Forelimb muscle (tissue), 1 donor: ENCODE measurements at regions not wholly inside any gene's neighbourhood (a gene's known extent, or its start where the extent isn't known, plus 50 kb on each side); places are given as distances from the start of the nearest gene placed in this dataset.
"Not testable (repeated sequence)": the region's sequence is repeated elsewhere in the genome, so short reads cannot be mapped to it uniquely, and the experiment has no call there.

Experiments used
- DNase-seq: peaks from one replicate; pipeline ENCODE4 v3.0.0-alpha.2; 2013; ENCODE audit warnings: low read depth

DNA sequence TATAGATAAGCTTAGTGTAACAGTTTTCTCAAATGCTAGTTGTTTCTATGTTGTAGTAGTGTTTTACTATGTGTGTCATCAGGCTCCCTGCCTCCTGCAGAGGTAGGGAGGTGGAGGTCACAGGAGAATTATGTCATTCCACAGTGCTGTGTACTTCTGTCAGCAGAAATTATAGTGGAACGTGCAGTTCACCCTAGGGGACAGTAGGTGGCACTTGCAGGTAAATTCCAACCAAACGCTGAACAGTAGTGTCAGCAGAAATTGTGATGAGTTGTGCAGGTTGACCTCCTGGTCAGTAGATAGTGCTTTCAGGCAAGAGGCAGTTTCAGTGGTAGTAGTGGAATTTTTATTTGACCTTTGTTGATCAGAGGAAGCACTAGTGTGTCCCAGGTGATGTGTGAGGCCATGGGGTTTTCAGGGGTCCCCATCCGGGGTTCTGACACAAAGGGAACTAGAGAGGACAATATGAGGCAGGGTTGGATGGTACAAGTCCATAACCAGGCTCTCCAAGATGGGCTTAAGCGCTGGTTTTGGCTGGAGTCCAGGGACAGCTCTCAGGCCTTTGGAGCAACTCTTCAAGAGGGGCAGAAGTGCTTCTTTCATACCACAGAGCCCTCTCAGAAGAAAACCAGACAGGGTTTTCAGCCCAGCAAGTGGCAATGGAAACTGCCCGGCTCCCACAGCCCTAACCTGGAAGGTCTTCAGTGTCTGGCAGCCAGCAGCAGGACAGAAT lies 402.9 kb downstream of the CYLC2 start:
- no peak for DNase-seq

DNA sequence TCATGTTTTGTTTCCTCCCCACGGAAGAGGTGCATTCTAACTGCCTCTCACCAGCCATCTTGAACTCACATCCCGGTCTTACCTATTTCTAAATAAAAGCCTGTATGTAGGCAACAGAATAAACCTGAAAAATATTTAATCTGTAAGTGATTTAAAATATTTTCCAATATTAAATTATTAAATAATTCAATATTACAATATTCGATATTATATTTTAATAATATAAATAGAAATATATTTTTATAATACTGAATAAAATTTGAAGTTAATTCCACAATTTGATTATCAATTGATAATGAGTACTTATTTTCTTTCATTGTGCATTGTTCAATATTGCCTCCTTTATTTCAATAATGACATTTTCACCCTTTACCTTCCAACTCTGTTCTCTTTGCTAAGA lies 404.4 kb downstream of the CYLC2 start:
- no peak for DNase-seq

DNA sequence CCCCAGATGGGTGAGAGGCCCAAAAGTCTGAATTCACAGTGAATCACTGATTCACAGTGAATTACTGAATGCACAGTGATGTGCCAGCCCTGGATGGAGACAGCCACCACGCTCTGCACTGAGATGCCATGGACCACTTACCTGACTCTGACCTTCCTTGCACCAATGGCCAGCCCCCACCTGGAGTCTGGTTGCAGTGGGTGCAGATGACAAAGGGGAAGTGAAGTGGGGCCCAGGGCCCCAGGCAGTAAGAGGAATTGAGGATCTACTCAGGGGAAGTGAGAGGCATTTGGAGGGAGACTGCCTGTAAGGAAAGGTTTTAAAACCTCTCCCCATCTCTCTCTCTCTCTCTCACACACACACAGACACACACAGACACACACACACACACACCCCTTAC lies 412.1 kb downstream of the CYLC2 start:
- no peak for DNase-seq

DNA sequence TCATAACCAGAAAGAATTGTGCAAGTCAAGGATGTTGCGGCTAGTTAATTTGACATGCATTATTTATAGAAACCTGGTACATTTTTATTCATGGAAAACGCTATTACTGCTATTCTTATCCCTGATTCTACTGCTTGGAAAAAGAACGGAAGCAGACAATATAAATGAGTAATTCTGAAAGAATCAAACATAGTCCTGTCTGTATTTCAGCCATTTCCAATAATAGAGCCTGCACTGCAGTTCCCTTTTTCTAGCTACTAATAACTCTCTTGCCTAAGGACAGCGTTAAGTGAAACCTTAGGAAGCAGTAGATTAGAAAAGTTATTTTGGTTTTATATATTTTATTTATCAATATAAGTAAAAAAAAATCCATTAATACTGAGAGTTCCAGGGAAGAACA lies 414.9 kb downstream of the CYLC2 start:
- no peak for DNase-seq

DNA sequence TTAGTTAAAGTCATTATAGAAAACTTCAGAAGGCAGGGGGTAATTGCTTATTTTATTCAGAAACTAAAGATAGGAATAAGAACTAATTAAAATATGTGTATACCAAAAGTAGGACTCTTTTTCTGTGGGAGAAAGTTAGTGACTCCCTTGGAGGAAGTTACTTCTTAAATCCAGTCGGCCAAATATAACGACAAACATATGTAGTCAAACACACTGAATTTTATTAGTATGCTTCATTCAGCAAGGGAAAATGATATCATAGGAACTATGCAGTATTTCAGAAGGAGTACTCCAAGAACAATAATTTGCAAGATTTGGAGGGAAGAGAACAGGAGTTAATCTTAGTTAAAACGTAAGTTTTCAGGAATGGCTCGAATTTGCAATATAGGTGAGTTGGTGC lies 432.6 kb downstream of the CYLC2 start:
- peak; percentile 58 for DNase-seq

GRCh38 chr9:103430469-103430868 lies 435.3 kb downstream of the CYLC2 start:
- no peak for DNase-seq

DNA sequence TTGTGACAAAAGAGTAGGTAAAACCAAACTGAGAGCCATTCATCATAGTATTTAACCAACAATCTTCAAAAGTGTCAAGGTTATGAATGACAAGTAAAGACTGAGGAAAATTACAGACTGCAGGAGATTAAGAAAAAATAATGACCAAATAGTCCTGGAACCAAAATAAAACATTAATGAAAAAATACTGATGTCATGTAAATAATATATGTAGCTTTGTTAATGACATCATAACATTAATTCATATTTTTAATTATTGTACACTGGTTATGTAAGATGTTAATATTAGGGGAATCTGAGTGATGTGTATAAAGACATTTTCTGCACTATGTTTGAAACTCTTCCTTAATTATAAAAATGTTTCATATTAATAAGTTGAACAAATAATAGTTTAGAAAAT lies 436.7 kb downstream of the CYLC2 start:
- no peak for DNase-seq

DNA sequence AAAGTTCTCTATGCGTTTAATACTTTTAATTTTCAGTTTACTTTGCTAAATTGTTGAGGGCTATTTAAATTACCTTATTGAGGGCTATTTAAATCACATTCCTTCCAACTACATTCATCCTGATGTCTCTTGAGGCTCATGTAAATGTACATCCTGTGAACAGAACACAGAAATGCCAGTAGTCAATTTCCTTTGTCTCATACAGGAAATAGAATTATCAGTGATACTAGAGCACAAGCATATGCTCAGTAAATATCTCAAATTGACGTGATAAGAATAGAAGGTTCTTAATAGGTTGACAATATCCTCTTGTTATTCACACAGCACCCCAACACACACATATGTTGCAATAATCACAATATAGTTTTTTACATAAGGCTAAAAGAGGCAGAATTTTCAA lies 449.0 kb downstream of the CYLC2 start:
- DNase-seq, result no peak

DNA sequence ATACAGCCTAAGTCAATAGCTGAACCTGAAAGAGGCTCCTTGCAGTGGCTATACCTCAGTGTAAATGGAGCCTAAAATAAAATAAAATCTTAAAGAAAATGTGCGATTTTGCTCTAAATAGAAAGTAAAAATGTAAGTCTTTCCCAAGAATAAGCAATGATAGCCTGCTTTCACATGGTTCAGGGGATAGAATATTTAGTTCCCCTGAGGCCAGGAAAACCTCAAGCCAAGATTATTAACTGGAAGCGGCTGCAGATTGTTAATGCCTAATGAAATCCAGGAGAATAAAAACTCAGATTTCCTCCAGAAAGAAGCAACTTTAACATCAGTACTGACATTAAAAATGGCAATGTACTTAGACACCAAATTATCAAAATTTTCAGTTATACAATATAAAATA lies 463.7 kb downstream of the CYLC2 start:
- peak; percentile 47 for DNase-seq

DNA sequence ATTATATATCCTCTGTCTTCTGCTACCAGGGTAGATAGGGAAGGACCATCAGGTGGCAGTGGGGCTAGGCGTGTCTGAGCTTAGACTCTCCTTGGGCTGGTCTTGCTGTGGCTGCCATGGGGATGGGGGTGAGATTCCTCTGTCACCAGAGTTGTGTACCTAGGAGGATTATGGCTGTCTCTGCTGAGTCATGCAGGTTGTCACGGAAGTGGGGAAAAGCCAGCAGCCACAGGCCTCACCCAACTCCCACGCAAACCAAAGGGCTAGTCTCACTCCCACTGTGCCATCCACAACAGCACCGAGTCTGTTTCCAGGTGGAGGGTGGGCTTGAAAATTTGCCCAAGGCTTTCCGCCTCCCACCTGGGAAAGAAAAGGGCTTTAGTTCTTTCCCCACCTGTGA lies 476.1 kb downstream of the CYLC2 start:
- DNase-seq, result no peak

DNA sequence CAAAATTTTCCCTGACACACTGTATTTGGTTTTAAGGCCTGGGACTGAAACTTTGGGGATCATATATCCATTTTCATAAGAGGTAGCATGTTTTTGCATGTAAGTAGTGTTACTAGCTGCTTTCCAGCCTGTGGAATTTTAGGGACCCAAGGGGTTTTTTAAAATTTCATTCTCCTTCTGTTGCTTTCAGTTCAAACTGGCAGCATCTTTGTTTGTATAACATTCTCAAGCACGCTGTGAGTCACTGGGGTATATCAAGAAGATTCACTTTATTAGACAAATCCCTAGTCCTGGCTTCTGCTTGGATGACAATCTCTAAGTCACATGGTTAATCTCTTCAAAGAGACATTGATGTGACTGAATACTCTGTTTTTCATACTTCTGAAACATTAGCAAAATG lies 479.0 kb downstream of the CYLC2 start:
- no peak for DNase-seq

GRCh38 chr9:103483471-103484096 lies 488.5 kb downstream of the CYLC2 start:
- DNase-seq, result no peak

DNA sequence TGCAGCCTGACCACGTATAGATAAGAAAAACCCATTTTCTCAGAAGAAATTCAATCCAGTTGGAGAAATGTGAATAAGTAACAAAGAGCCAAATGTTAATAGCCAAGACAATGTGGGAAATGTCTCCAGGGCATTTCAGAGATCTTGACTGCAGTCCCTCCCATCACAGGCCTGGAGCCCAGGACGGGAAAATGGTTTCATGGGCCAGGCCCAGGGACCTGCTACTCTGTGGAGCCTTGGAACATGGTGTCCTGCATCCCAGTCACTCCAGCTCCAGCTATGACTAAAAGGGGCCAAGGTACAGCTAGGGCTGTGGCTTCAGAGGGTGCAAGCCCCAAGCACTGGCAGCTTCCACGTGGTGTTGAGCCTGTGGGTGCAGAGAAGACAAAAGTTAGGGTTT lies 490.0 kb downstream of the CYLC2 start:
- DNase-seq, result no peak

DNA sequence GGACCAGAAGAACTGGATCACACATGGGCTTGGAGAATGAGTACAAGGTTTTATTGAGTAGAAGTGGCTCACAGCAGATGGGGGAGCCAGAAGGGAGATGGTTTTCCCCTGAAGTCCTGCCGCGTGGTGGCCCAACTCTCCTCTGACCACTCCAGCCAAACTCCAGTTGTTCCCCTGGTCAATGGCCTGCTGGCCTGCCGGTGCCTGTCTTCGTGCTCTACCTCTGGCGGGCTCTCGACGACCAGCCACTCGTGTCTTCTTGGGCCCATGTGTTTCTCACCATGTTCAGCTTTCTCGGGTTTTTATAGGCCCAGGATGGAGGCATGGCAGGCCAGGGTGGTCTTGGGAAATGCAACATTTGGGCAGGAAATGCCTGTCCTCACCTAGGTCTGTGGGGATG lies 519.6 kb downstream of the CYLC2 start:
- DNase-seq, result no peak

DNA sequence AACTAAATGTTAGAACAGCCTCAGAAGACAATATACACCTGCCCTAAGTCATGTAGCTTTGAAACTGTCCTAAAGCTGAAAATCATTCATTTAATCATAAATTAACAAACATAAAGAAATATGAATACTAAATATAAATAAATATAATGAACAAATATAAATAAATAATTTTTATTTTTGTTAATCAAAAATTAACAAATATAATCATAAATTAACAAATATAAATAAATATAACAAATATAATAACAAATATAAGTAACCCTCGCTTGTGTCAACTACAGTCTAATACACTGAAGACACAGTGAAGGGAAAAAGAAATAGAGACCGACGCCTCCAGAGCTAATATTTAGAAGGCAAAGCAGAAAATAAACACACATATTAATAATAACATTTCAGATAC lies 527.3 kb downstream of the CYLC2 start:
- no peak for DNase-seq

GRCh38 chr9:103530934-103531333 lies 535.8 kb downstream of the CYLC2 start:
- no peak for DNase-seq

DNA sequence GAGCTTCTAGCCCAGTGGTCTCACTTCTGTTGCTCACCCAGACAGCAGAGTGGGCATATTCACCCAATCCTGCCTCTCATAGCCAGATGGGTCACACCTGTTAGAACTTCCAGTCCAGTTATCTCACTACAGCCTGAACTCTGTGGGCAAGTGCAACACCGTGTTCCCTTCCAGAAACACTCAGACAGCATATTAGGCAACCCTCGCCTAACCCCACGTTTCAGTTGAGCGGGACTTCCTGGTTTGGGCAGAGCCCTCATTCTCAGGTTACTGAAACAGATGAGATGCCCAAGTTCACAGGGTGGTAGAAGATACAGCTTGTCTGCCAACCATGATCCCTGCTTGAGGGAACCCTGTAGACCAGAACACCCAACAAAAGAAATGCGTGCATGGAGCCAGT lies 538.2 kb downstream of the CYLC2 start:
- no peak for DNase-seq

DNA sequence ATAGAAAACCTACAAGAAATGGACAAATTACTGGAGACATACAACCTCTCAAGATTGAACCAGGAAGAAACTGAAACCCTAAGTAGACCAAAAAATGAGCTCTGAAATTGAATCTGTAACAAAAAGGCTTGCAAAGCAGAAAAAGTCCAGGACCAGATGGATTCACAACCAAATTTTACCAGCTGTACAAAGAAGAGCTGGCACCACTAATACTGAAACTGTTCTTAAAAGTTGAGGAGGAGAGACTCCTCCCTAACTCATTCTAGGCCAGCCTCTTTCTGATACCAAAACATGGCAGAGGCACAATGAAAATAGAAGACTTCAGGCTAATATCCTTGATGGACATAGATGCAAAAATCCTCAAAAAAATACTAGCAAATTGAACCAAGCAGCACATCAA lies 542.3 kb downstream of the CYLC2 start:
- no peak for DNase-seq

DNA sequence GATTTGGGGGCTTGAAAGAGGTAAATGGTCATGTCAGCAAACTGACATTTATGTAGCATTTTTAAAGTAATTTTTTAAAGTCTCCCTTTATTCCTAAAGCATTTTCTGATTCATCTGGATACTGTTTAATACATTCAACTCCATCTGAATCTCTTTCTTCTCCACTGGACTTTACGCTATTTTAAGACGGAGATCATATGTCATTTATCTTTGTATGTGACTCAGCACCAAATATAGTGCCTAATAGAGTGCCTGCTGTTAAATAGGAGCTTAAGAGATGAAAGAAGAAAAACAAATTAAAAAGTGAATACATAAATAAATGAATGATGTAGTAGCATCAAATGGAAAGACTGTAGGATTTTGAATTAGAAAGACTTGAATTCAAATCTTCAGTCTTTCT lies 548.8 kb upstream of the SMC2 start:
- DNase-seq, result no peak

- DNase-seq, result no peak
These were observed 541.4 kb upstream of the SMC2 start for GRCh38 chr9:103552712-103553111.

GRCh38 chr9:103574056-103574455 lies 520.1 kb upstream of the SMC2 start:
- no peak for DNase-seq

DNA sequence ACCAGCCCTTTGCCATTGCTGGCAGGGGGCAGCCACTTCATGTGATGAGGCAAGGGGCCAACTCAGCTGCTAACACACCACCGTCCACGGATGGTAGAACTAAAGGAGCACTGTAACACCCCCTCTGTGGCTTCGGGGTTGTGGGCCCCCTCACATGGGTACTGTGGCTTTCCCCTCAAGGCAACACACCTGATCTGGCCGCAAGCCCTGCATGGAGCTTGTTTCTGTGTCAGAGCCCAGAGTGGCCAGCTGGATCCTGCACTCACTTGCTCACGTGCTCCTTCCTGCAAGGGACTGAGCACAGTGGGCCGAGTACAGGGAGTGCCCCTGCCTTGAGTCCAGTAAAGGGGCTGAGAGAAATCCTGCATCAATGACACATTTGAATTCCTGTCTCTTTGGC lies 507.4 kb upstream of the SMC2 start:
- no peak for DNase-seq

- DNase-seq, result no peak
These were observed 492.8 kb upstream of the SMC2 start for GRCh38 chr9:103601287-103601686.

- not testable (repeated sequence) for DNase-seq
These were observed 482.2 kb upstream of the SMC2 start for GRCh38 chr9:103611950-103612349.
